HG03139 (cell line): ENCODE measurements at regions not wholly inside any gene's neighbourhood (a gene's known extent, or its start where the extent isn't known, plus 50 kb on each side); places are given as distances from the start of the nearest gene placed in this dataset.

Experiments
- ATAC-seq: cut with Tn5 transposase; IDR thresholded peaks from one replicate; pipeline ENCODE4 v1.9.1; 2021; ENCODE audit not compliant: unreplicated experiment

DNA sequence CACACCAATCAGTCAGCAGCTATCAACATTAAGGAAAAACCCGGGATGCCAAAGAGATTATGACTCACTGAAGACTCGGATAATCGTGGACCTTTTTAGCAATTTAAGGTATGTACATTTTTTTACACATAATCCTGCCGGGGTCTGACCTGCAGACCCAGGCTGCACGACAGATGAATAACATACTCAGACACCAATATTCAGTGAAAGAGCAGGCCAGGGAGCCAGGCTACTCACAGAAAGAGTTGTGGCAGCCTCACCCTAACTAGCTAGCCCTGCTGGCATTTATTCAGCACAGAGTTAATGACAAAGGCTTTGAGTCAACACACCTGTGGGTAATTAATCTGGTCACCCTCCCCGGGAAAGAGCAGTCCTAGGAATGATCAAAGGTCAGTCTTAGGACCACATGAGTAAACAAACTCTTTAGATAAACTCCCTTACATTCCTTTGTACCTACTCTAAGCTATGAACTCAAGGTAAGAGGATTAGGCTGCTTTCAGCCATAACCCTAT, 727.5 kb downstream of the TBL1XR1 start:
- ATAC-seq, result no peak

DNA sequence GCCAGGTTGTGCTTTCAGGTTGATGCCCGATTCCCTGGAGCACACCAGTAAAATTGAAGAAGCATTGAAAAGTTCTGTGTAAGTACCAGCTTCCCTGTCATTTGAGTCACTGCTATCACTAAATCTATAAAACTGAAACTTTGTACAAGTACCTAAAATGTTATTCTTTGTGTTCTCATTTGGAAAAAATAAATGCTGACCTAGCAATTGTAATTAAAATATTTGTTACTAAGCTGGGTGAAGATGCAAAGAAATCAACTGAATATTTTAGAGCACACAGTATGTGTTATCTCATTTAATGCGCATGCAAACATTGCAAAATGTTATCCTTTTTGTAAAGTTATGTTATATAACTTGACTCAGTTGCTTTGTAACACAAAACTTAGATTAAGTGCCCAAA, 733.7 kb downstream of the TBL1XR1 start:
- no peak for ATAC-seq

DNA sequence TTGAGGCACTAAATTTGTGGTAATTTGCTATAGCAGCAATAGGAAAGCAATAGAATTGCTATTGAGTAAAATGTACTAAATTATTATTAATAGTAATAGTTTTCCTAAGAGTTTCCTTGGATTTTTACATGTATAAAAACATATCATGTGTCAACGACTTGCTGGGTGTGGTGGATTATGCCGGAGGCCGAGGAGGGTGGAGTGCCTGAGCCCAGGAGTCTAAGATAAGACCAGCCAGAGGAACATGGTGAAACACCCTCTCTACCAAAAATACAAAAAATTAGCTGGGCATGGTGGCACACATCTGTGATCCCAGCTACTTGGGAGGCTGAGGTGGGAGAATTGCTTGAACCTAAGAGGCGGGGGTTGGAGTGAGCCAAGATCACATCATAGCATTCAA, 749.9 kb downstream of the TBL1XR1 start:
- ATAC-seq, result no peak

DNA sequence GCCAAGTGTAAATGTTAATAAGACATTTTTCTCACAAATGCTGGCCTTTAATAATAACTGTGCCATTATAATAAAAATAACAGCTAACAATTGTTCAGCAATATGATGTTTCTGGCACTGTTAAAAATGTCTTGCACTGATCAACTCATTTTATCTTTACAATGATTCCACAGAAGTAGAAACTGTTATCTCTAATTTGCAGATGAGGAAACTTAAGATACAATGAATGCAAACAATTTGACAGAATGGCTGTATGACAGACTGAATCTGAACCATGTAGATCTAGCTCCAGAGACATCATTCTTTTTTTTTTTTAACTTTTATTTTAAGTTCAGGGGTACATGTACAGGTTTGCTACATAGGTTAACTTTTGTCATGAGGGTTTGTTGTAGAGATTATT, 755.0 kb downstream of the TBL1XR1 start:
- no peak for ATAC-seq

DNA sequence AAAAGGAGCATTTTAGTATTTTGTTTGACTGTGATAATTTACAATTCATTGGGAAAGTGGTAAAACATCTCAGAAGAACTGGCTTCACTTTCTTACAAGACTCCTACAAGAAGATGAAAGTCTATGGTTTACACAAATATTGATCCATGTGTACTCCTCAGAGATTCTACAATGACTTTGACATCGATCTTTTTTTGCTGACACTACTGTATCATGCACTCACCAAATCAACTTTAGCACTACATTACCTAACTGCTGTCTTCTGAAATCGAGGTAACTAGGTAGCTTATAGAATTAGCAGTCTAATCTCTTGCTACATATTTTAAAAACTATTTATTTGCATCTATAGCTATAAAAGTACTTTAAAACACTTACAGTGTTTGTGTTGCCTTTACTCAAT, 757.6 kb downstream of the TBL1XR1 start:
- no peak for ATAC-seq

DNA sequence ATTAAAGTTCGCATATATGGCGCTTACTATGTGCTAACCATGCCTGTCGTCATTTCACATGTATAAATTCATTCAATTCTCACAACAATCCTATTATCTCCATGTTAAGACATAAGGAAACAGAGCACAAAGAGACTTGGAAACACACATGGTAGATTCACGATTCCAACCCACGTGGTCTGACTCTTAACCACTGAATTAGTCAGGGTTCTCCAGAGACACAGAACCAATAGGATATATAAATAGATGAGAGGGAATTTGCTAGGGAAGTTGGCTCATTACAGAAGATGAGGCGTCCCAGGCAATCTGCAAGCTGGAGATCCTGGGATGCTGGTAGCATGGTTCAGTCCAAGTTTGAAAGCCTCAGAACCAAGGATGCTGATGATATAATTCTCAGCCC, 765.3 kb downstream of the TBL1XR1 start:
- ATAC-seq, result no peak

DNA sequence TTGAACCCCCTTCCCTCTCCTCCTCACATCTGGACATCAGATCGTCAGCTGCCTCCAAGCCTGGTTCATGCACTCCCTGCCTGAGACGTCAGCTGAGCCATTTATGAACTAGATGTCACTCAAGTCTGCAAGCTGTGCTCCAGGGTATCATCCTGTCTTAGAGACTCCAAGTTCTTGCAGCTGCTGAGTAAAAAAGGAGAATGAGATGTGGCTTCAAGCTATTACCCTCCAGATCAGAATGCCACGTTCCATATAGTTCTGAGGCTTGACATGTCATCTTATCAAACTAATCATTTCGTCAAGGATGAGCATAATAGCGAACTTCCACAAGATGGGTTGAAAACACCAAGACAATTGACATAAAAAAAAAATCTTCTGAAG, 766.3 kb downstream of the TBL1XR1 start:
- ATAC-seq, result no peak

DNA sequence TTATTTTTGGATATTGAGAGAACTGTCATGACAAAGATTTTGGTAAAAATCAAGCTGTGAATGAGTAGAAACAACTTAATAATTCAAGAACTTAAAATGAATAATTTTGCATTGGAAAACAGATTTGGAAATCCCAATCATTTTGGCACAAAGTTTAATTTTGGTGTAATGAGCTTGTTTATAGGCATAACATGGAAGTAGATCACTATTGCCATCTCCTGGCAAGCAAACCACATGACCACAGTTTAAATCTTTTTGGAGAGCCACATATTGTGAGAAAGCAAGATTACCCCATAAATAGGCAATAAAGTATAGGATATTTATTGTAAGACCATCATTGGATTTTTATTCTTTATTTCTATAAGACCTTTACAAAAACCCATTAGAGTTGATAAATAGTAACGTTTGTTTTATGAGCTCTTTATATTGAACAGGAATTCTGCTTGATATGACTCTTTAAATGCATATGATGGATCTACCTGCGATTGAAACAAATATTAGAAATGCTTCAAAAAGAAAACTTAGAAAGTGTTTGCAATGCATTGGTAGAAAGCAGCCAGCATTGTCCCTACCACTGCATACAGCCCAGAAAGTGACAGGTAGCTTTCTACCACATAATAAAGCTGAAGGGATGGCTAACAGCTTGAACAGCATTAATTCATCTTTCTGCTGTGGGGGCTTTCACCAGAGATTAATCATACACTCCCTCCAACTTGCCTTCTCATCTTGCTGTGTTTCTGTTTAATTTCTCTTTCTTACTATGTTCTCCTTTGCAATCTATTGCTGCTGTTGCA, 766.8 kb downstream of the TBL1XR1 start:
- ATAC-seq, result no peak

DNA sequence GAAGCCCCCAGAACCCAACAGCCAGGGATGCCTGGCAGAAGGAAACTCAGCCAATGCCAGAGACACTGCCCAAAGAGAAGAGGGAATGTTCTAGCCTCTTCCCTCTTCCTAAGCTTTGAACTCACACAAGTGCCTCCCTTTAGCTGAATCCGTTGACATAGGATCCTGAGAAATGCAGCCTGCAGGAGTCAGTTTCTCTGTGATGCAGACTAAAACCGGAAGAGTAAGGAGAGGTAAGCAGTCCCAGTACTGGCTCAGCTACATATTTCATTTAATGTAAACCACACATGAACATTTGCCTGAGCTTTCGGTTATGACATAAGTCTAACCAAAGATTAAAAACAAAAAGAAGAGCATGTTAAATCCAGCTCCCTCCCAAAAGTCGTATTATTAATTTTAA, 768.7 kb downstream of the TBL1XR1 start:
- ATAC-seq, result no peak

DNA sequence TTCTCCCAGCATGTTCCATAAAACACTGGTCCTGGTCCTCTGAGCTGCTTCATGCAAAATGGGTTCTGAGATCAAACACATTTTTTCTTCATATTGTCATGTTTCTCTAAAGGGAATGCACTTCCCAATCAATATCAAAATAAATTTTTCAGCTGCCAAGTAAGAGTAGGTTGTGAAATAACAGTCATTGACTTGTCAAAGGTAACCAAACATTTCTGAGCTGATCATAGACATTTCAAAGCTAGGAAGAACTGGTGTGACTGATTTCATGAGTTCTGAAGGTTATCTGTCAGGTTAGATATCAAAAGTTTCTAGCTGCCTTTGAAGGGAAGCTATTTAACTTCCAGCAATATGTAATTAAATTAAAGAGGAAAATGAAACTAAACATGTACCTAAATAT, 770.9 kb downstream of the TBL1XR1 start:
- ATAC-seq, result no peak

DNA sequence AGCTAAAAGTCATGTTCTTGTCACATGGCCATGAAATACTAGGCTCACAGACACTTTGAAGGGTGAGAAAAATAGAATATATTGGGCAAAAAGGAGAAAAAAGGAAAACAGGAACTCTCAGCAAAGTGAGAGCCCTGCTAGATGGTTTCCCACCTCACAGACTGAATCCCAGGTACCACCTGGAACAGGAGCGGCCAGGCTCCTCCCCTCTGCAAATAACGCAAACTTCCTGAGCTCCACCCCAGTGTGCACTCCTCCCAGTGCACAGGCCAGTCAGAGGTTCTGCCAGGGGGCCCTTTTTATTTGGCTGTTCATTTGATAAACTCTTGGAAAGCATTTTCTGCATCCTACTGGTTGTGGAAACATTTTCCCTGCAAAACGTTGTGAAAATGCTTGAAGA, 780.4 kb downstream of the TBL1XR1 start:
- ATAC-seq, result no peak

DNA sequence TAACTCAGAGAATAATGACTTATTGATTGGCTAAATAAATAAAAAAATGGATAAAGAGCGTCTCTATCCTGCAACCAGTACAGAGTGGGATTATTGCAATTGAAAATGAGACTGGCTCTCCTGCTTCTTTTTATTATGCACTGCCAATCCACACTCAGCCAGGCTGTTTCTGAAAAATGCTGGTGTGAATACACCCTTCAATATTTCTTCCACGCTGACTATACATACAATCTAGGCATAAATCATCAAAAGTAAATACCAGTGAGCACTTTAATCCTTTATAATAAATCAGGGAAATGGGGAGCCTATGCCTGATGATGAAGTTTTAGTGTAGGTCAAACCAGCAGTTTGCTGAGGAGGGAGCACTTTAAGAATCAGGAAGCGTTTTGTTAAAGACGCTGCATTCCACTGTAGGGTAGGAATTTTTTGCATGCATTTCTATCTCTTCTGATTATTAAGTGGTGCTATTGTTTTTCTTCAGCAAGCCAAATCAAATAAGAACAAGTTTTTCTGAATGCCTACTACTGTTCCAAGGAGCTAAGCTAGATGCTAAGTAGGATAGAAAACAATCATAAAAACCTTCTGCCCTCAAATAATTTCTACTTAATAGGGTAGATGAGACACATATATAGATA, 781.5 kb downstream of the TBL1XR1 start:
- no peak for ATAC-seq

DNA sequence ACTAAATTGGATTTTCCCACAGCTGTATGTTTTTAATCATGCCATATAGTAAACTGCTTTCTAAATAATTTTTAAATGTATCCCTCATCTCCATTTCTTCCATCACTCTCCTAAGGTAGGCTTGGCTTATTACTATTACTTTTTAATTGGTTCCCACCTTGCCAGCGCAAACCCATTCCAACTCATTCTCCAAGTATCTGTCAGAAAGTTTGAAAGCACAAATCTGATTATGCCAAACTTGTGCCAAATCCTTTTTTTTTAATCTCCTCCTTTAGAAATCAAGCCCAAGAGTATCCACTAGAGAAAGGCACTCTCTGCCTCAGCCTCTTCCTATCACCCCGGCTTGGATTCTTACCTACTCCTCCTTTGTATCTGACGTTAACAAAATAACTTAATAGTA, 784.5 kb downstream of the TBL1XR1 start:
- ATAC-seq, result no peak

DNA sequence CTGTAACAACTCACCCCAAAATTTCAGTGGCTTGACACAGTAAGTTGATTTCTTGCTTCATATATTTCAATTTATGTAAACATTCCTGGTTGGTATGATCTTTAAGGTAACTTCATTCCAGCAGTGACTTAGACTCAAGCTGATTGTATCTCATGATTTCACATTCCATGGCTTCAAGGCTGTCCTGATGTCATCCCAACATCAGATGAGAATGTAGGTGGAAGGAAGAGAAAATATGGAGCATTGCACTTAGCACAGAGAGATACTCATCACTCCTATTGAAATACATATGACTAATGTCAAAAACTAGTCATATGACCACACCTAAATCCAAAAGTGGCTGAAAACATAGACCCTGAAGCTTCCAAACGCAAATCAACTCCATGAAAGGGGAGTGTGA, 793.8 kb downstream of the TBL1XR1 start:
- no peak for ATAC-seq

DNA sequence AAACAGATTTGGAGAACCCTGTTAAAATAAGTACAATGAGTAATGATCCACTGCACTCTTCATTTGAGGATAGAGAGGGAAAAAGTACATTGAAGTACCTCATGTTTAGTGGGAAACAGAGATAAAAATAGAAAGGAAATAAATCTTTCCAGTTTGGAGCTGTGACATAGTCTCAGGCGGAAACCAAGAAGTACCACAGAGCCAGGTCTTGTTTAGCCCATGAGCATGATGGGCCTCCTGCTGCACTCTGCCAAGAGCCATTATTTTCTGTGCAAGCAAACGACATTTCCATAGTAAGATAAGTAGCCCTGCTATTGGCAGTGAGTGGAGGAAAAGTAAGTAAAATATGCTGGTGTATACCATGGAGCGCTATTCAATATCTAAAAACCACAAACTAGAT, 796.1 kb downstream of the TBL1XR1 start:
- no peak for ATAC-seq

DNA sequence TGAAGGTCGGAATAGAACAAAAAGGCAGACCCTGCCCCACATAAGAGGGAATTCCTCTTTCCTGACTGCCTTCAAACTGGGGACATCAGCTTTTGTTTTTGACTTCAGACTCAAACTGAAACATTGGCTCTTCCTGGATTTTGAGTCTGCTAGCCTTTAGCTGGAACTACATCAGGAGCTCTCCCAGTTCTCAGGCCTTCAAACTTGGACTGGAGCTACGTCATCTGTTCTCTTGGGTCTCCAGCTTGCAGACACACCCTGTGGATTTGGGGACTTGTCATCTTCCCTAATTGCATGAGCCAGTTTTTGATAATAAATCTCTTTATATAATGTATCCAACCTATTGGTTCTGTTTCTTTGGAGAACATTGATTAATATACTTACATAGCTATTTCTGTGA, 798.1 kb downstream of the TBL1XR1 start:
- no peak for ATAC-seq

DNA sequence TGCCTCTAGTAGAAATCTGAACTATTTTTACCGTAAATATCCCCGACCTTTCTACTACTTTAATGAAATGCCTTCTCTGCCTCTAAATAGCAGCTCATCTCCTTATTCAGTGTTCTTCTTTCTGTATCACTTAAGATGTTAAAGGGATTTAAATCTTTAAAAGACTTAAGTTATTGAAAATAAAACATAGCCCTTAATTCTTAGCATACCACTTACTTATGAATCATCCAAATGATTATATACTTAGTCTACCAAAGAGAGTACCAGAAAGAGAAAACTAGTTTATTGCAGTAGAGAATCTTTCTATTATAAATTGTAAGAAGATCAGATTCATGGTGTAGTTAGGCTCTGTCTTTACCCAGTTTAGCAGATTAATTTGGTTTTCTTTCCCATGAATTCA, 802.0 kb downstream of the TBL1XR1 start:
- no peak for ATAC-seq

DNA sequence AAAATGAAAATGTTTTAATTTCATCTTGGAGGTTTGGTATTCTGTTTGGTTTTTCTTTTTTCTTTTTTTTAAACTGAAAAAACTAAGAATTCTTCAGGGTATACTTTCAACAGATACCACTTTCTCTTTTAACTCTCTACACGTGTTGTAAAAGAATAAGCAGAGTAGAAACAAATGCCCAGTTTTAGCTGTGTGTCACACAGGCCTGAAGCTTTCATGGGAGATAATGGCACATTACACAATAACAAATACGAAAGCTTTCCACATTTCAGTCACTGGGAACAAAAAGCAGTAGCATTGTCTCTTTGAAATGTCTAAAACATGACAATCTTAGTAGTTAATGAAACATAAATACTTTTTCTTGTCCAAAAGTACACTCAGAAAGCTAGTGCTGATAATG, 818.5 kb downstream of the TBL1XR1 start:
- ATAC-seq, result no peak

DNA sequence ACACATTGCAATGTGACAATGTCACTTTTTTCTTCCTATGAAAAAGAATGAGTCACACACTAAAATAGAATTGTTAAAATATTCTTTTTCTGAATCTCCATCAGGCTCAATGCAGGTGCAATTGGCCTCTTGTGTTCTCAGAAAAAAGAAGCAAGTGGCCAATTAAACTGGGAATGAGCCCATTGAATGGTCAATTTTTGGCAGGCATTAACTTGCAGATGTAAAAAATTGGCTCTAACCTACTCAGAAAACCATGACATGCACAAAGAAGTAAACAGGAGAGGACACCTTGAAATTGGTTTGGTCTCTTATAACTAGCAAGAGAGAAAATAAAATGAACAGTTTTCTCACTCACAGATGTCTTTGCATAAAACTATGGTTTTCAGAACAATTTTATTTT, 820.8 kb downstream of the TBL1XR1 start:
- no peak for ATAC-seq

DNA sequence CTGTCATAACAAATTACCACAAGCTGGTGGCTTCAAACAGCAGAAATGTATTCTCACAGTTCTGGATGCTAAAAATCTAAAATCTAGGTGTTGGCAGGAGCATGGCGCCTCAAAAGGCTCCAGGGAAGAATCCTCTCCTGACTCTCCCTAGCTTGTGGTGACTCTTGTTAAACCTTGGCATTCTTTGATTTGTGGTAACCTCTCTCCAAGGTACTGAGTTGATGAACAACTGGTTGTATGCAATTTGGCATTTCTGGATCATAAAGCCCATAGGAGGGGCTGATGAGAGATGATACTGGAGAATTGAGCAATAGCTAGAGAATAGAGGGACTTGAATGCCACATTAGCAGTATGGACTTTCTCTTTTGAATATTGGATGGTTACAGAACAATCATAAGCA, 821.8 kb downstream of the TBL1XR1 start:
- no peak for ATAC-seq

DNA sequence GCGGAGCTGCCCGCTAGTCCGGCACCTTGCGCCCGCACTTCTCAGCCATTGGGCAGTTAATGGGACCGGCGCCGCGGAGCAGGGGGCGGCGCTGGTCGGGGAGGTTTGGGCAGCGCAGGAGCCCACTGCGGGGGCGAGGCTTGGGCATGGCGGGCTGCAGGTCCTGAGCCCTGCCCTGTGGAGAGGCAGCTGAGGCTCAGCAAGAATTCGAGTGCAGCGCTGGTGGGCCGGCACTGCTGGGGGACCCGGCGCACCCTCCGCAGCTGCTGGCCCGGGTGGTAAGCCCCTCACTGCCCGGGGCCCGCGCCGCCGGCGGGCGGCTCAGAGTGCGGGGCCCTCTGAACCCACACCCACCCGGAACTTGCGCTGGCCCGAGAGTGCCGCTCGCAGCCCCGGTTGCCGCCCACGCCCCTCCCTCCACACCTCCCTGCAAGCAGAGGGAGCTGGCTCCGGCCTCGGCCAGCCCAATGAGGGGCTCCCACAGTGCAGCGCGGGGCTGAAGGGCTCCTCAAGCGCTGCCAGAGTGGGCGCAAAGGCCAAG, 835.0 kb downstream of the TBL1XR1 start:
- ATAC-seq, result no peak

DNA sequence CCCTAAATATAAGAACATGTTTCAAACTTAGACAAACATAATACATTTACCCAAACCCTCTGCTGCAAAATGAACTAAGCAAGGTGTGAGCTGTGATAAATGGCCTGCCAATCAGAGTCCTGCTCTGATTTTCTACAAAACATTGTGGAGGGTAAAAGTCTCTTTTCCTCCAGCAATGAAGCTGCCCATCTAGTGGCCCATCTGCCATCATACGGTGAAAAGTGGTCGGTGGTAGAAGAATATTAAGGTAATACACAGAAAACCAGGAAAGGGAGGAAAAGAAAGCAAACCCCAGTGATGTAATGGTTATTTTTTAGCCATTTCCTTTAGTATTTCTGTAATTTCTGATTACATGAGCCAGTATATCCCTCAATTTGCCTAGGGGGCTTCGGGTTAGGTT, 838.1 kb downstream of the TBL1XR1 start:
- no peak for ATAC-seq
